IMR-90 (cell line): ENCODE measurements at regions not wholly inside any gene's neighbourhood (a gene's known extent, or its start where the extent isn't known, plus 50 kb on each side); places are given as distances from the start of the nearest gene placed in this dataset.

Experiments used
- ATAC-seq: fragments of 200-7000 bp; cut with Tn5 transposase; 2 replicates; pipeline ENCODE4 v1.9.1; 2020; ENCODE audit warnings: low read depth, mild to moderate bottlenecking, moderate library complexity
- BruUV-seq: library from RNA; stranded (reverse); fragments of 400-500 nt; replicated peaks from 2 replicates; lab custom pipeline; 2021; lab: Mats Ljungman, UMichigan
- CTCF ChIA-PET: fragments of 300-600 bp; formaldehyde crosslinking; extraction: SDS; loops from one replicate; lab custom pipeline; 2021; ENCODE audit warnings: antibody characterized with exemption; lab: Yijun Ruan, JAX
- POLR2A ChIA-PET: fragments of 300-600 bp; sonication (Branson Sonifier 250); formaldehyde crosslinking; loops from one replicate; lab custom pipeline; 2022; ENCODE audit warnings: antibody characterized with exemption; ENCODE audit not compliant: unreplicated experiment; lab: Charles Lee
- DNase-seq: peaks from one replicate; pipeline ENCODE4 v3.0.0; 2013
- H2AFZ ChIP-seq: replicated peaks from 2 replicates; pipeline ENCODE3; 2013; ENCODE audit warnings: low read length, mild to moderate bottlenecking; ENCODE audit not compliant: poor library complexity
- H2AK5ac ChIP-seq: 2 replicates; pipeline ENCODE4 v1.6.1; 2013; ENCODE audit warnings: low read depth, low read length, inconsistent platforms
- H2AK9ac ChIP-seq: replicated peaks from 2 replicates; pipeline ENCODE3; 2013; ENCODE audit warnings: mild to moderate bottlenecking, low read depth, low read length, moderate library complexity; ENCODE audit not compliant: poor library complexity
- H2BK120ac ChIP-seq: 2 replicates; pipeline ENCODE4 v1.6.1; 2013; ENCODE audit warnings: low read depth, low read length, inconsistent platforms
- H2BK15ac ChIP-seq: 3 replicates; pipeline ENCODE4 v1.6.1; 2013; ENCODE audit warnings: low read depth, low read length, inconsistent platforms
- H2BK20ac ChIP-seq: 2 replicates; pipeline ENCODE4 v1.6.1; 2013; ENCODE audit warnings: low read depth, mild to moderate bottlenecking, inconsistent platforms, low read length, moderate library complexity
- H2BK5ac ChIP-seq: 2 replicates; pipeline ENCODE4 v1.6.1; 2013; ENCODE audit warnings: mild to moderate bottlenecking, low read depth, low read length, inconsistent platforms; ENCODE audit not compliant: poor library complexity, severe bottlenecking
- H3K14ac ChIP-seq: replicated peaks from 2 replicates; pipeline ENCODE4 v1.6.1; 2013; ENCODE audit warnings: low read depth, low read length, inconsistent platforms
- H3K18ac ChIP-seq: 2 replicates; pipeline ENCODE4 v1.6.1; 2013; ENCODE audit warnings: low read depth, low read length, control low read depth
- H3K23ac ChIP-seq: 2 replicates; pipeline ENCODE4 v1.6.1; 2013; ENCODE audit warnings: low read depth, low read length, inconsistent platforms
- H3K27ac ChIP-seq: 2 replicates; pipeline ENCODE4 v1.5.1; 2013; ENCODE audit warnings: mild to moderate bottlenecking, control low read depth, low read length; ENCODE audit not compliant: insufficient read depth
- H3K27me3 ChIP-seq: 2 replicates; pipeline ENCODE4 v1.6.1; 2013; ENCODE audit warnings: low read length; ENCODE audit not compliant: control insufficient read depth, insufficient read depth
- H3K36me3 ChIP-seq: 2 replicates; pipeline ENCODE4 v1.6.1; 2013; ENCODE audit warnings: low read length, mixed read lengths; ENCODE audit not compliant: control insufficient read depth, insufficient read depth
- H3K4ac ChIP-seq: 2 replicates; pipeline ENCODE4 v1.6.1; 2013; ENCODE audit warnings: low read depth, low read length, inconsistent platforms
- H3K4me1 ChIP-seq: 2 replicates; pipeline ENCODE4 v1.6.1; 2013; ENCODE audit warnings: low read length, mixed read lengths; ENCODE audit not compliant: control insufficient read depth, insufficient read depth
- H3K4me2 ChIP-seq: 2 replicates; pipeline ENCODE4 v1.6.1; 2013; ENCODE audit warnings: low read depth, mild to moderate bottlenecking, control low read depth, low read length, moderate library complexity
- H3K4me3 ChIP-seq: 2 replicates; pipeline ENCODE4 v1.5.1; 2013; ENCODE audit warnings: low read depth, mild to moderate bottlenecking, control low read depth, low read length, moderate library complexity; ENCODE audit not compliant: insufficient read depth
- H3K56ac ChIP-seq: 2 replicates; pipeline ENCODE4 v1.6.1; 2013; ENCODE audit warnings: low read length, inconsistent platforms; ENCODE audit not compliant: insufficient read depth; ENCODE audit errors: extremely low read depth
- H3K79me1 ChIP-seq, 2 experiments: 2 replicates each; pipeline ENCODE4 v1.6.1; 2013; ENCODE audit warnings: low read length in 2 of 2, inconsistent platforms in 1 of 2, low read depth in 1 of 2
- H3K9ac ChIP-seq: 2 replicates; pipeline ENCODE4 v1.6.1; 2013; ENCODE audit warnings: low read depth, low read length, control low read depth
- H3K9me1 ChIP-seq: 2 replicates; pipeline ENCODE4 v1.6.1; 2013; ENCODE audit warnings: low read length, inconsistent platforms; ENCODE audit not compliant: insufficient read depth
- H3K9me3 ChIP-seq: 2 replicates; pipeline ENCODE4 v1.6.1; 2013; ENCODE audit warnings: low read length; ENCODE audit not compliant: control insufficient read depth, insufficient read depth
- H4K20me1 ChIP-seq: 2 replicates; pipeline ENCODE4 v1.6.1; 2013; ENCODE audit warnings: low read length, inconsistent platforms; ENCODE audit not compliant: insufficient read depth
- H4K5ac ChIP-seq: 2 replicates; pipeline ENCODE4 v1.6.1; 2013; ENCODE audit warnings: mild to moderate bottlenecking, low read depth, low read length, control low read depth
- H4K8ac ChIP-seq, 2 experiments: 2 replicates each; pipeline ENCODE4 v1.6.1; 2013; ENCODE audit warnings: low read depth in 2 of 2, low read length in 2 of 2, control low read depth in 1 of 2, inconsistent platforms in 1 of 2
- H4K91ac ChIP-seq: 2 replicates; pipeline ENCODE4 v1.6.1; 2013; ENCODE audit warnings: low read depth, low read length, inconsistent platforms; ENCODE audit not compliant: insufficient read depth
- BHLHE40 ChIP-seq: fragments of 150-350 bp; IDR thresholded peaks from 2 replicates; pipeline ENCODE4 v1.6.1; 2016; ENCODE audit warnings: mild to moderate bottlenecking, low read depth, low read length
- CHD1 ChIP-seq: IDR thresholded peaks from 2 replicates; pipeline ENCODE4 v1.6.1; 2012; ENCODE audit warnings: low read depth, low read length, improper control_type of control experiment
- FOS ChIP-seq: fragments of 150-350 bp; IDR thresholded peaks from 2 replicates; pipeline ENCODE4 v1.6.1; 2016; ENCODE audit warnings: low read depth, low read length
- MAFK ChIP-seq: IDR thresholded peaks from 2 replicates; pipeline ENCODE4 v1.6.1; 2012; ENCODE audit warnings: low read depth, low read length, improper control_type of control experiment
- MAZ ChIP-seq: IDR thresholded peaks from 2 replicates; pipeline ENCODE4 v1.6.1; 2012; ENCODE audit warnings: low read depth, mild to moderate bottlenecking, low read length, improper control_type of control experiment, moderate library complexity, borderline replicate concordance
- MXI1 ChIP-seq: IDR thresholded peaks from 2 replicates; pipeline ENCODE4 v1.6.1; 2012; ENCODE audit warnings: low read depth, mild to moderate bottlenecking, low read length, moderate library complexity, borderline replicate concordance
- NFE2L2 ChIP-seq: fragments of 150-350 bp; IDR thresholded peaks from 2 replicates; pipeline ENCODE4 v1.6.1; 2016; ENCODE audit warnings: low read depth, mild to moderate bottlenecking, low read length
- POLR2A ChIP-seq: IDR thresholded peaks from 2 replicates; pipeline ENCODE4 v1.6.1; 2012; ENCODE audit warnings: mild to moderate bottlenecking, low read depth, low read length
- RAD21 ChIP-seq: IDR thresholded peaks from 2 replicates; pipeline ENCODE4 v1.6.1; 2012; ENCODE audit warnings: low read length, improper control_type of control experiment
- SMC3 ChIP-seq: fragments of 150-350 bp; IDR thresholded peaks from 2 replicates; pipeline ENCODE4 v1.6.1; 2016; ENCODE audit warnings: low read depth, mild to moderate bottlenecking, antibody characterized with exemption, low read length, moderate library complexity
- WGBS, 2 experiments: methylation state at CpG; one replicate each; pipeline versions ENCODE4 v1.1.5 to v1.1.7; 2013; ENCODE audit warnings: missing lambda C conversion rate in 2 of 2; ENCODE audit not compliant: insufficient read length in 1 of 2; ENCODE audit errors: extremely low coverage in 2 of 2; 5-methylcytosine and 5-hydroxymethylcytosine counted together
- dilution Hi-C: fragments of 300-500 bp; cut with HindIII; formaldehyde crosslinking; loops from one replicate; pipeline ENCODE4 v1.14.3; 2018; ENCODE audit warnings: low sequenced_read_pairs; ENCODE audit not compliant: unreplicated experiment
- in situ Hi-C: fragments of 300-500 bp; cut with MboI; formaldehyde crosslinking; loops from 3 replicates; pipeline ENCODE4 v1.14.3; 2019; ENCODE audit warnings: low sequenced_read_pairs, inconsistent platforms, mixed read lengths
- intact Hi-C: fragments of 100-400 bp; cut with micrococcal nuclease; formaldehyde crosslinking; loops from 2 replicates; pipeline ENCODE4 v1.10.0; 2022
- TF ChIP-seq, protein P1 (sequence below): fragments of 150-350 bp; IDR thresholded peaks from 2 replicates; pipeline ENCODE4 v1.6.1; 2016; ENCODE audit warnings: low read depth, mild to moderate bottlenecking, low read length, moderate library complexity, borderline replicate concordance
- TF ChIP-seq, protein P2 (sequence below): conservative IDR thresholded peaks from 2 replicates; pipeline ENCODE4 v1.5.1; 2012; ENCODE audit warnings: mild to moderate bottlenecking, low read depth, low read length, improper control_type of control experiment
- TF ChIP-seq, protein P3 (sequence below): fragments of 150-350 bp; IDR thresholded peaks from 2 replicates; pipeline ENCODE4 v1.6.1; 2017; ENCODE audit warnings: mild to moderate bottlenecking, antibody characterized with exemption, low read length, low read depth

DNA sequence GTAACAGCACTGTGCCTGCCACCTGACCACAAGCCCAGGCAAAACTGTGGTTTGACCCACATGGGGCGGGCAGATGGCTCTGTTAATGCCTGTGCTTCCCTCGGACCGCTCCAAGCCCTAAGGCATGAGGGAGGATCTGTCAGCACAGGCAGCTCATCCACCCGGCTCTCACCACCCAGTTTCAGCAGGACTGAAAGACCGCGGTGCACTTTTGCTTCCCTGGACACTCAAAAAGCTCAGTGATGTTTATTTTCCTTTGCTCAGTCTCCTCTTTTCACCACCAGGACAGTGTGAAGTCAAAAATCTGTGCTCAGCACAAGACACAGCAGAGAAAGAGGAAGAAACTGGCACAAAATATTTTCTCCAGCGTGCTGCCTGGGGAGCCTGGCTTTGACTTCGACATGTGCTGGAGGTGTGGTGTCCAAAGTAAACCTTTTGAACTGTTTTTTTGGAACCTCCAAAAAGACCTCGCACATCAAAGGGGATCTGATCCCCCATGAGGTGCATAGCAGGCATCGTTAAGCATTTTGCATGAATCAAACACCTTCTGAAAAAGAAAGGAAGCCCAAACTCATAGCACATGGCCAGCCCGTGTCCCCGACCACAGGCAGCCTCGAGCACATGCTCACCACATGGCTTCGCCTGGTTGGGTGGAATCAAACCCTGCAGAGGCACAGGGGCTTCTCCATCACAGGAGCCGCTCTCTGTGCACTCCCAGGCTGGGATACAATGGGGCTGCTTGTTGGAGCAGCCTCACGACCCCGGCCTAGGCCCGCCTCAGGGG, 441.7 kb upstream of the JARID2 start:
- Histone ChIP-seq H4K5ac (no peak overlapping the region), H3K36me3 (no peaks in the 10 kb centered on the region), H3K27ac (no peak overlapping the region), H4K8ac (no peak overlapping the region; a peak in 1 of 4 replicates), H2AFZ (peak overlapping the region; percentile 85), H3K4me3 (no peak overlapping the region), H3K9me3 (no peaks in the 10 kb centered on the region), H3K4me2 (no peak overlapping the region), H2AK9ac (peak overlapping the region; percentile 35), H3K14ac (0 out of 2 replicates have a peak overlapping the region, but pooled peaks have one; percentile 35), H3K4me1 (peaks cover 10% of the 10 kb centered on the region), H2BK20ac (no peak overlapping the region), H2BK15ac (no peak overlapping the region; the same call in 2 of the 3 replicates), H2BK5ac (no peak overlapping the region), H3K9ac (no peak overlapping the region), H3K4ac (peak overlapping the region; percentile 12; the same call in 1 of the 2 replicates), H3K56ac (no peak overlapping the region), H3K79me1 (no peaks in the 10 kb centered on the region), H4K91ac (no peak overlapping the region), H2AK5ac (peak overlapping the region; percentile 71; the same call in 1 of the 2 replicates), H3K23ac (no peak overlapping the region), H3K18ac (no peak overlapping the region), H3K9me1 (0 out of 2 replicates have a peak, but pooled peaks cover 6% of the 10 kb centered on the region), H4K20me1 (no peaks in the 10 kb centered on the region), H2BK120ac (no peak overlapping the region; the same call in 1 of the 2 replicates), H3K27me3 (no peaks in the 10 kb centered on the region)
- dilution Hi-C loops = no loop called here
- no TSS peak for BruUV-seq
- WGBS, 2 experiments = 80% methylated on average over 3 of the region's 18 CpGs; no CpG with 5 or more reads in 1 of the 2 experiments
- ChIA-PET POLR2A (no interaction called here), CTCF (no interaction called here)
- TF ChIP-seq MAFK (no peak), SMC3 (no peak), POLR2A (no peak), MXI1 (no peak), MAZ (no peak), NFE2L2 (no peak), BHLHE40 (no peak), RAD21 (no peak), FOS (no peak), CHD1 (no peak)
- TF ChIP-seq, protein P1, sequence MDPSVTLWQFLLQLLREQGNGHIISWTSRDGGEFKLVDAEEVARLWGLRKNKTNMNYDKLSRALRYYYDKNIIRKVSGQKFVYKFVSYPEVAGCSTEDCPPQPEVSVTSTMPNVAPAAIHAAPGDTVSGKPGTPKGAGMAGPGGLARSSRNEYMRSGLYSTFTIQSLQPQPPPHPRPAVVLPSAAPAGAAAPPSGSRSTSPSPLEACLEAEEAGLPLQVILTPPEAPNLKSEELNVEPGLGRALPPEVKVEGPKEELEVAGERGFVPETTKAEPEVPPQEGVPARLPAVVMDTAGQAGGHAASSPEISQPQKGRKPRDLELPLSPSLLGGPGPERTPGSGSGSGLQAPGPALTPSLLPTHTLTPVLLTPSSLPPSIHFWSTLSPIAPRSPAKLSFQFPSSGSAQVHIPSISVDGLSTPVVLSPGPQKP = no peak
- TF ChIP-seq, protein P2, sequence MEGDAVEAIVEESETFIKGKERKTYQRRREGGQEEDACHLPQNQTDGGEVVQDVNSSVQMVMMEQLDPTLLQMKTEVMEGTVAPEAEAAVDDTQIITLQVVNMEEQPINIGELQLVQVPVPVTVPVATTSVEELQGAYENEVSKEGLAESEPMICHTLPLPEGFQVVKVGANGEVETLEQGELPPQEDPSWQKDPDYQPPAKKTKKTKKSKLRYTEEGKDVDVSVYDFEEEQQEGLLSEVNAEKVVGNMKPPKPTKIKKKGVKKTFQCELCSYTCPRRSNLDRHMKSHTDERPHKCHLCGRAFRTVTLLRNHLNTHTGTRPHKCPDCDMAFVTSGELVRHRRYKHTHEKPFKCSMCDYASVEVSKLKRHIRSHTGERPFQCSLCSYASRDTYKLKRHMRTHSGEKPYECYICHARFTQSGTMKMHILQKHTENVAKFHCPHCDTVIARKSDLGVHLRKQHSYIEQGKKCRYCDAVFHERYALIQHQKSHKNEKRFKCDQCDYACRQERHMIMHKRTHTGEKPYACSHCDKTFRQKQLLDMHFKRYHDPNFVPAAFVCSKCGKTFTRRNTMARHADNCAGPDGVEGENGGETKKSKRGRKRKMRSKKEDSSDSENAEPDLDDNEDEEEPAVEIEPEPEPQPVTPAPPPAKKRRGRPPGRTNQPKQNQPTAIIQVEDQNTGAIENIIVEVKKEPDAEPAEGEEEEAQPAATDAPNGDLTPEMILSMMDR = no peak
- TF ChIP-seq, protein P3, sequence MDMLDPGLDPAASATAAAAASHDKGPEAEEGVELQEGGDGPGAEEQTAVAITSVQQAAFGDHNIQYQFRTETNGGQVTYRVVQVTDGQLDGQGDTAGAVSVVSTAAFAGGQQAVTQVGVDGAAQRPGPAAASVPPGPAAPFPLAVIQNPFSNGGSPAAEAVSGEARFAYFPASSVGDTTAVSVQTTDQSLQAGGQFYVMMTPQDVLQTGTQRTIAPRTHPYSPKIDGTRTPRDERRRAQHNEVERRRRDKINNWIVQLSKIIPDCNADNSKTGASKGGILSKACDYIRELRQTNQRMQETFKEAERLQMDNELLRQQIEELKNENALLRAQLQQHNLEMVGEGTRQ = no peak
- ATAC-seq (0 out of 2 replicates have a peak, but pooled peaks have one; percentile 7), DNase-seq (no peak)
- intact Hi-C loops = loop anchor here (10.0 kb wide), 1 partner anchor 441 kb away; the partner anchor contains the start of gene JARID2
- in situ Hi-C loops = no loop called here
